ENCODE measurements at regions not wholly inside any gene's neighbourhood (a gene's known extent, or its start where the extent isn't known, plus 50 kb on each side); places are given as distances from the start of the nearest gene placed in this dataset.

GRCh38 chr13:30132623-30133553 lies 174.5 kb downstream of the KATNAL1 start:
- intact Hi-C loops (cut with DNase I) = loop anchor here (10.0 kb wide), 3 partner anchors 182 to 672 kb away; partner anchors contain the start of gene HMGB1
- peak; percentile 94 to 100 (median 98) for DNase-seq

- DNase-seq = no peak
- intact Hi-C loops (cut with DNase I) = no loop called here
Measured at GRCh38 chr13:30129411-30129810, 177.9 kb downstream of the KATNAL1 start.

- intact Hi-C loops (cut with DNase I) = no loop called here
- no peak for DNase-seq
Measured at GRCh38 chr13:30128591-30128990, 178.8 kb downstream of the KATNAL1 start.

GRCh38 chr13:30128095-30128494 lies 179.3 kb downstream of the KATNAL1 start:
- no peak for DNase-seq
- intact Hi-C loops (cut with DNase I) = no loop called here

GRCh38 chr13:30126903-30127428 lies 180.4 kb downstream of the KATNAL1 start:
- intact Hi-C loops (cut with DNase I) = no loop called here
- no peak for DNase-seq

- DNase-seq = peak in 1 of 42 donors; percentile 38
- intact Hi-C loops (cut with DNase I) = no loop called here
Measured at GRCh38 chr13:30125422-30126073, 181.8 kb downstream of the KATNAL1 start.

DNA sequence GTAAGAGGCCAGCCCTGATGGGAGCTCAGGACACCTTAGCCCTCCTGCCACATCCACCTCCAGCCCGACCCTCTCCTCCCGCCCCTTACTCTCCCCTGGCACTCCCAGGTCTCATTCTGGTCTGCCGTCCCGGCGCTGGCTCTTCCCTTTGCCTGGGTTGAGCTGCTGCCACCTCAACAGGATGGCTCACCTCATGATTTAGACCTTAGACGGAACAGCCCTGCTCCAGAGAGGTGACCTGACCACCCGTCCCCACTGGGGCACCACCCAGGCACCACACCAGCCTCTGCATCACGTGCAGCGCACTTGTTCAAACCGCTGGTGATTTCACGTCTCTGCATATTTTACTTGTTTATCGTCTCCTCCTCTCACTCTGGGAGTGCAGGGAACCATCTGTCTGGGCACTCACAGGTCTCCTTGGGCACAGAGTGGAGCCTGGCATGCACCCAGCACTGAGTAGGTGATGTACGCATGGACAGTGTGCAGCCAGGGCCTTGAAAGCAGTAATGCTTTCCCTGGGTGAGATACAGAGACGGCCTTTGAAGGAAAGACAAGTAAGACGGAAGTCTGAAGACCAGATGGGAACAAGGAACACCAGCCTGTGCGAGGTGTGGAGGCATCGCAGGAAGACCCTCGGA lies 183.1 kb downstream of the KATNAL1 start:
- DNase-seq = no peak
- intact Hi-C loops (cut with DNase I) = no loop called here

- no peak for DNase-seq
- intact Hi-C loops (cut with DNase I) = no loop called here
Measured at GRCh38 chr13:30123575-30123974, 183.8 kb downstream of the KATNAL1 start.

- intact Hi-C loops (cut with DNase I) = no loop called here
- DNase-seq = no peak
Measured at GRCh38 chr13:30121666-30122065, 185.7 kb downstream of the KATNAL1 start.

DNA sequence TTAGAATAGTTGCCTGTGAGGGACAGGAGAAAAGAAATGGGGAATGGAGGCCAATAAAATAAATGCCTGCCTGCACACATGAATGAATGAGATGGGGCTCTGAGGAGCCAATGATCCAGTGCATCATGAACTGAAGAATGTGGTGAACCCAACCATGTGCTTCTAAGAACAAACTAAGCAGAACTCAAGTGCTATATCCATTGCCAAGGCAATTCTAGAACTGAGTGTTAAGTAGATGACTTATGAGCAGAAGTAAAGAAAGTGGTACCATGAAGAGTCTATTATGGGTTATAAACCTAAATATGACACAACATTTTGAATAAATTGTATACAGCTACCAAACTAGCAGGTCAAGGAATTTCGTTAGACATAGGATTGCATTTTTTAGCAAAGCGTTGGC lies 186.1 kb downstream of the KATNAL1 start:
- intact Hi-C loops (cut with DNase I) = no loop called here
- DNase-seq = no peak

DNA sequence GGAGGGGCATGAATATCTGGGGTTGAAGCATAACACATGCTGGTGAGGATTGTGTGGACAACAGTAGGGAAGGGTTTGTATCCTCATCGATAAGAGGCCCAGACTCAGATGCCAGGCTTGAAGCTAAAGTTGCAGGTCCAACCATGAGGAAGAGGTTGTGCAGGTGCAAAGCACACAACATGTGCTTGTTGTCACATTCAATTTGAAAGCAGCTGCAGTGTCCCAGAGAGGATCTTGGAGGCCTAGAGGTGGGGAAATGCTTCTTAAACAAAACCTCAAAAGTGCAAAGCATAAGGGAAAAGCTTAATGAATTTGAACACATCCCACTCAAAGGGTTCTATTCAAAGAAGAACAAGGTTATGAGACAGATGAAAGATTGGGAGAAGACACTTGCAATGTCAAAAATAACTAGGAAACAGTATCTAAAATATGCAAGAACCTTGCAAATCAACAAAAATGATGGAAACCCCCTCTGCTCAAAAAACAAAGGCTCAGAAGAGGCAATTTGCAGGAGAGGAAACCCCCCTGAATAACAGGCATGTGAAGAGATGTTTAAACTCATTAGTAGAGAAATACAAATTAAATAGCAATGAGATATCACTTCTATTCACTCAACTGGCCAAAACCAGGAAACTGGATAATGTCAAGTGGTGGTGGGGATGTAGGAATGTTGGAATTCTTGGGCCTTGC lies 187.1 kb downstream of the KATNAL1 start:
- intact Hi-C loops (cut with DNase I) = no loop called here
- DNase-seq = no peak

DNA sequence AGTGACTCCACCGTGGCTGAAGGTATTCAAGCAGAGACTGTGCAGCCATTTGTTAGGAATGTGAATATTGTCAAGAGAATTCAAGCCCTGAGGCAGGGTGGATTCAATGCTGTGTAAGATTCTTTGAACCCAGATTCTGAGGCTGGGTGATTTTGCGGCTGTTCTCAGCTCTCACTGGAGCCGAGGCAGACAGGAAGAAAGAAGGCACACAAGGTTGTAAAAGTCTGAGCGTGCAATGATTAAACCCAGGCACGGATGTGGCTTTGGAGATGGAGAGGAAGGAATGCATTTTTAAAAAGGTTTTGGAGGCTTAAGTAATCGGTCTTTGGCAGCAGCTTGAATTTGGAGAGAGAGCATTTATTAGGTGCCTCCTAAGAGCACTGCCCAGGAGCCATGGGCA lies 187.9 kb downstream of the KATNAL1 start:
- DNase-seq = no peak
- intact Hi-C loops (cut with DNase I) = loop anchor here (10.0 kb wide), 1 partner anchor 525 kb away; the partner anchor contains the start of gene SLC7A1

DNA sequence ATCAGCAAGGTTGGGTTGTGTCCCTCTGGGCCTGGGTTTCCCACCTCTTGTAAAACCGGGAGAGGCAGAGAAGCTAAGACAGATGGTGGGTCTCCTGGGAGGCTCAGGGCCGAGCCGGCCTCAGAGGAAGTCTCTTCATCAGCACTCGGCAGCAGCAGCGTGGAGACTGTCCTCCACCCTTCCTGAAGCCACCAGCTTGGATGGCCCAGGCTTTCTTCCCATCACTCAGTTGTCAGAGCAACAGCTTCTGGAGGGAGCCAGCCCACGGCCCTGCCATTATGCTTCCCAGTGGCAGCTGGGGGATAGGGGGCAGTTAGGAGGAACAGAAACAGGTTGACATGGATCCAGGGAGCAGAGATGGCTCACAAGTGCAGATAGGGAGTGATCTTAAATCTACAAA lies 191.0 kb downstream of the KATNAL1 start:
- intact Hi-C loops (cut with DNase I) = loop anchor here (10.0 kb wide), 1 partner anchor 522 kb away; the partner anchor contains the start of gene SLC7A1
- DNase-seq = no peak

- intact Hi-C loops (cut with DNase I) = loop anchor here (2.0 to 10.0 kb wide), 2 partner anchors 520 to 606 kb away; partner anchors contain the start of gene SLC7A1
- peak in 1 of 42 donors; percentile 4 for DNase-seq
Measured at GRCh38 chr13:30115257-30115600, 192.1 kb downstream of the KATNAL1 start.

GRCh38 chr13:30114571-30115256 lies 192.6 kb downstream of the KATNAL1 start:
- intact Hi-C loops (cut with DNase I) = loop anchor here (2.0 to 10.0 kb wide), 4 partner anchors 267 to 606 kb away; partner anchors contain the start of gene SLC7A1

GRCh38 chr13:30113983-30114570 lies 193.3 kb downstream of the KATNAL1 start:
- DNase-seq = peak in 5 of 42 donors; percentile 4 to 37 (median 35)
- intact Hi-C loops (cut with DNase I) = loop anchor here (2.0 to 10.0 kb wide), 4 partner anchors 267 to 605 kb away; partner anchors contain the start of gene SLC7A1

More at GRCh38 chr13:30114571-30115256, 192.6 kb downstream of the KATNAL1 start:
- DNase-seq = peak; percentile 85 to 97 (median 93)

GRCh38 chr13:30113551-30113950 lies 193.8 kb downstream of the KATNAL1 start:
- intact Hi-C loops (cut with DNase I) = loop anchor here (5.0 to 10.0 kb wide), 3 partner anchors 266 to 519 kb away; partner anchors contain the start of gene SLC7A1
- peak in 3 of 42 donors; percentile 7 to 56 (median 19) for DNase-seq
